HG03280 (cell line): ENCODE measurements at regions not wholly inside any gene's neighbourhood (a gene's known extent, or its start where the extent isn't known, plus 50 kb on each side); places are given as distances from the start of the nearest gene placed in this dataset.

Source experiments
- ATAC-seq: cut with Tn5 transposase; IDR thresholded peaks from one replicate; pipeline ENCODE4 v1.9.1; 2021; ENCODE audit warnings: mild to moderate bottlenecking, moderate library complexity; ENCODE audit not compliant: unreplicated experiment

- ATAC-seq: no peak
Measured at GRCh38 chr16:85353839-85354685, 241.8 kb upstream of the CIBAR2 start.

- ATAC-seq: no peak
Measured at GRCh38 chr16:85354686-85355514, 242.6 kb upstream of the CIBAR2 start.

- ATAC-seq: no peak
Measured at GRCh38 chr16:85355515-85355837, 243.2 kb upstream of the CIBAR2 start.

- no peak for ATAC-seq
Measured at GRCh38 chr16:85356157-85356556, 243.9 kb upstream of the CIBAR2 start.

- ATAC-seq: no peak
Measured at GRCh38 chr16:85357323-85357722, 245.1 kb upstream of the CIBAR2 start.

GRCh38 chr16:85357924-85358505 lies 245.7 kb upstream of the CIBAR2 start:
- ATAC-seq: no peak

- ATAC-seq: no peak
Measured at GRCh38 chr16:85358704-85359146, 246.5 kb upstream of the CIBAR2 start.

- ATAC-seq: no peak
Measured at GRCh38 chr16:85359147-85359822, 247.0 kb upstream of the CIBAR2 start.

- ATAC-seq: no peak
Measured at GRCh38 chr16:85360323-85361277, 248.3 kb upstream of the CIBAR2 start.

GRCh38 chr16:85361441-85362118 lies 249.3 kb upstream of the CIBAR2 start:
- ATAC-seq: no peak

GRCh38 chr16:85362443-85362842 lies 250.2 kb upstream of the CIBAR2 start:
- no peak for ATAC-seq

GRCh38 chr16:85363427-85363826 lies 249.7 kb upstream of the GSE1 start:
- ATAC-seq: no peak

- no peak for ATAC-seq
Measured at GRCh38 chr16:85363881-85364280, 249.2 kb upstream of the GSE1 start.

GRCh38 chr16:85364323-85365040 lies 248.6 kb upstream of the GSE1 start:
- no peak for ATAC-seq

GRCh38 chr16:85365120-85365519 lies 248.0 kb upstream of the GSE1 start:
- no peak for ATAC-seq

GRCh38 chr16:85366031-85366763 lies 246.9 kb upstream of the GSE1 start:
- no peak for ATAC-seq

- no peak for ATAC-seq
Measured at GRCh38 chr16:85367485-85367884, 245.6 kb upstream of the GSE1 start.

- no peak for ATAC-seq
Measured at GRCh38 chr16:85369060-85369459, 244.1 kb upstream of the GSE1 start.
